Astrocyte of the cerebellum (primary cell): ENCODE measurements at regions not wholly inside any gene's neighbourhood (a gene's known extent, or its start where the extent isn't known, plus 50 kb on each side); places are given as distances from the start of the nearest gene placed in this dataset.

ENCODE experiments used
- DNase-seq: peaks from one replicate; pipeline ENCODE4 v3.0.0-alpha.2; 2011; ENCODE audit warnings: low read depth
- H3K4me3 ChIP-seq: 2 replicates; pipeline ENCODE4 v1.5.1; 2011; ENCODE audit warnings: mild to moderate bottlenecking, low read depth, low read length, moderate library complexity
- CTCF ChIP-seq: IDR thresholded peaks from 2 replicates; pipeline ENCODE4 v1.5.1; 2012; ENCODE audit warnings: low read length, low read depth, moderate library complexity, mild to moderate bottlenecking; ENCODE audit errors: missing control alignments
- in situ Hi-C: cut with HindIII; loops from 2 replicates; pipeline ENCODE4 v1.10.0; 2017; ENCODE audit warnings: low sequenced_read_pairs

GRCh38 chr1:2927393-2928360 lies 93.6 kb upstream of the ACTRT2 start:
- no peak for TF ChIP-seq CTCF
- DNase-seq, result no peak
- no peak overlapping the region for H3K4me3 ChIP-seq
- in situ Hi-C loops, result loop anchor here (5.0 kb wide), 1 partner anchor 40 kb away; no protein-coding TSS in a partner anchor

GRCh38 chr1:2928366-2929325 lies 92.6 kb upstream of the ACTRT2 start:
- DNase-seq, result no peak
- in situ Hi-C loops, result loop anchor here (5.0 kb wide), 1 partner anchor 39 kb away; no protein-coding TSS in a partner anchor
- no peak overlapping the region for H3K4me3 ChIP-seq
- no peak for TF ChIP-seq CTCF

DNA sequence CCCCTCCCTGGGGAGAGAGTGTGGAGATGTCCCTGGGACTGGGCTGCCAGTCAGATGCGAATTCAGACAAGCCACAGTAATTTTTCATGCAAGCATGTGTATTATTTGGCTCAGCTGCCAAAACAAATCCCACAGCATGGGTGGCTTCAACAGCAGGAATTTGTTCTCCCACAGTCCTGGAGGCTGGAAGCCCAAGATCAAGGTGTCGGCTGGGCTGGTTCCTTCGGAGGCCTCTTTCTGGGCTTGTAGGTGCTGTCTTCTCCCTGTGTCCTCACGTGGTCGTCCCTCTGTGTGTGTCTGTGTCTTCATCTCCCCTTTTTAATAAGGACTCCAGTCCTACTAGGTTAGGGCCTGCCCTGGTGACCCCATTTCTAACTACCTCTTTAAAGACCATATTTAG lies 91.9 kb upstream of the ACTRT2 start:
- TF ChIP-seq CTCF, result no peak
- no peak overlapping the region for H3K4me3 ChIP-seq
- in situ Hi-C loops, result loop anchor here (5.0 kb wide), 1 partner anchor 38 kb away; no protein-coding TSS in a partner anchor

DNA sequence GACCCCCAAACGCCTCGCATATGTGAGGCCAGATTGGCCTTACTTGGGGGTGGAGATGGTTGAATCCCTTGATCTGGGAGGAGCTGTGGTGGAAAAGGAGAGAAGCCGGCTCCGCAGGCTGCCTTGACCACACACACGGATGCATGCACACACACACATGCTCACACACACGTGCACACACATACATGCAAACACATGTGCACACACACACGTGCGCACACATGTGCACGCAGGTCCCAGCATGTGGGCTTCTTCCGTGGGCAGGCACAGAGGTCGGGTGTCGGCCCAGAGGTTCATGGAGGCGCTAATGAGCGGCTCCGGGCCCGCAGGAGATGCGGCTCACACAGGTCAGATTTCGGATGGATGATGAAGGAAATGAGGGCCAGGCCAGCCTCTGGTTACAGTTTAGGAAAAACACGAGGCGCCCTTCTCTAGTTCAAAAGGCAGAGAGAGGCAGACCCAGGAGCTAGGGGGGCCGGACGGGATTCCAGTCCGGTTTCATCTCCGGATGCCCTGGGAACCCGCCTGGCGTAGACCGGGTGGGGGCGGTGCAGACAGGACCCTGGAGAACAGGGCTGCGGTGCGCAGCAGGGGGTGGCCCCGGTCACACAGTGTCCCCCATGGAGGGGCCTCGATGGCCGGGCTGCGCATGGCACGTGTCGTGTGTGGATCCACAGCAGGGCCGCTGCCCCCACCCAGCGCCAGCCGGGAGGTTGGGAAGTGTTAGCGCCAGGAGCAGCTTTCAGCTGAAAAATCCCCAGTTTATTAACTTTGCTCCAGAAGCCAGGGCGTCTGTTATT lies 91.1 kb upstream of the ACTRT2 start:
- in situ Hi-C loops, result no loop called here
- TF ChIP-seq CTCF, result no peak
- DNase-seq, result no peak
- H3K4me3 ChIP-seq, result no peak overlapping the region

More for the DNA sequence above, 91.9 kb upstream of the ACTRT2 start:
- no peak for DNase-seq

DNA sequence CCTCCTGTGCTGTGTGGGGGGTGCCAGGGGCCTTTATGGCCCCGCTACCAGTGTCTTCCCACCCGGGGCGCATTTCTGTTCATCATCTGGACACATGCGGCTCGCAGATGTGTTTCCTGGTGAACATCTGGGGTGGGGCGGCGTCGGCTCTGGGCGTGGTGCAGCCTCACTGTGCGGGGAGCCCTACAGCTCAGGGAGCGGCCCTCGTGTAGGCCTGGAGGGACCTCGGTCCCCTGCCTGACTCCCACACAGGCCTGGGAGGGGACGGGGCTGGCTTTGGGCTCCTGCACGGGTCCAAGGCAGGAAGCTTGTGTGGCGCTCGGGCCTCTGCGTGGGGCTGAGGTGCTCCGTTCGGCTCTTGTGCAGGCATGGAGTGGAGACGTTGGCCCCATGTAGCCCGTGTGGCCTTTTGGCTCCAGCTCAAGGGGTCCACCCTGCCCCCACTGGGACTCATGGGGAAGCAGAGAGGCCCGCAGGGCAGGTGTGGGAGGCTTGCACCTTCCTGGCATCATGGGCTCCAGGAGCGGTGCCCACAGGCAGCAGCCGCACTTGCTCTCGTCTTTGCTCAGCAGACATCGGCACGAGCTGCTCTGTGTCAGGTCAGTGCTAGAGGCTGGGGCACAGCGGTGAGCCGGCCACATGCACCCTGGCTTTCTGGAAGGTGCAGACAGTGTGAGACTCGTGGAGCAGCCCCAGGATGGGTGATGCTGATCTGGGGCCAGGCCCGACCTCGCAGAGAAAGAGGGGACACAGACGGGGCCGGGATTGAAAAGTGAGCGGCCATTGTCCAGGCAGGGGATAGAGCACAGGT lies 90.1 kb upstream of the ACTRT2 start:
- no peak overlapping the region for H3K4me3 ChIP-seq
- in situ Hi-C loops, result no loop called here
- no peak for DNase-seq
- TF ChIP-seq CTCF, result no peak
